ENCODE measurements at regions not wholly inside any gene's neighbourhood (a gene's known extent, or its start where the extent isn't known, plus 50 kb on each side); places are given as distances from the start of the nearest gene placed in this dataset.

DNA sequence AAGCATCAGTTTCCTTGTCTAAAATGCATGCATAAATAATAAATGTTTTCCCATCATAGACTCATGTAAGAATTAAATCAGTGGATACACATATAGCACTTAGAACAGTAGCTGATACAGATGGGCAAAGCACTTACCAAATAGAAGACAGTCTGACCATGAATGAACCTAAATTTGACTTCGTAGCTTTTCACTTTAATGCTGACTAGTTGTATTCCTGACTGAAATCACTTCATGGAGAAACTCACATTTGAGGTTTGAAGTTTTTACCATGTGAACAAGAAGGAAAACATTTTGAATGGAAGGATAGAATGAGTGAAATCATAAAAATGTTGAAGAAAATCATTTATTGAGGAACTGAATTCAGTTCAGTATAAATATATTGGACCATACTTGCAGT, 68.8 kb upstream of the TMCO5A start:
- no peaks in the 10 kb centered on the region for H3K4me1 ChIP-seq (ENCODE audit: insufficient read depth, low read length, severe bottlenecking)
- no peak overlapping the region for H3K4me2 ChIP-seq (ENCODE audit: low read length)
- 0 out of 2 replicates have a peak, but pooled peaks cover 4% of the 10 kb centered on the region for H3K27me3 ChIP-seq (ENCODE audit: insufficient read depth, low read length)
- no peaks in the 10 kb centered on the region for H3K36me3 ChIP-seq (ENCODE audit: insufficient read depth, low read length)
- no peaks in the 10 kb centered on the region for H3K9me2 ChIP-seq (ENCODE audit: low read depth, low read length)
- H4K20me1 ChIP-seq (ENCODE audit: insufficient read depth, low read length), result no peaks in the 10 kb centered on the region
- H2AFZ ChIP-seq (ENCODE audit: low read length), result no peak overlapping the region
- no peak overlapping the region for H3K9ac ChIP-seq (ENCODE audit: low read length)
- TF ChIP-seq, protein P1, sequence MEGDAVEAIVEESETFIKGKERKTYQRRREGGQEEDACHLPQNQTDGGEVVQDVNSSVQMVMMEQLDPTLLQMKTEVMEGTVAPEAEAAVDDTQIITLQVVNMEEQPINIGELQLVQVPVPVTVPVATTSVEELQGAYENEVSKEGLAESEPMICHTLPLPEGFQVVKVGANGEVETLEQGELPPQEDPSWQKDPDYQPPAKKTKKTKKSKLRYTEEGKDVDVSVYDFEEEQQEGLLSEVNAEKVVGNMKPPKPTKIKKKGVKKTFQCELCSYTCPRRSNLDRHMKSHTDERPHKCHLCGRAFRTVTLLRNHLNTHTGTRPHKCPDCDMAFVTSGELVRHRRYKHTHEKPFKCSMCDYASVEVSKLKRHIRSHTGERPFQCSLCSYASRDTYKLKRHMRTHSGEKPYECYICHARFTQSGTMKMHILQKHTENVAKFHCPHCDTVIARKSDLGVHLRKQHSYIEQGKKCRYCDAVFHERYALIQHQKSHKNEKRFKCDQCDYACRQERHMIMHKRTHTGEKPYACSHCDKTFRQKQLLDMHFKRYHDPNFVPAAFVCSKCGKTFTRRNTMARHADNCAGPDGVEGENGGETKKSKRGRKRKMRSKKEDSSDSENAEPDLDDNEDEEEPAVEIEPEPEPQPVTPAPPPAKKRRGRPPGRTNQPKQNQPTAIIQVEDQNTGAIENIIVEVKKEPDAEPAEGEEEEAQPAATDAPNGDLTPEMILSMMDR (IDR thresholded peaks at IDR 0.05; ENCODE audit: low read length), result no peak
- TF ChIP-seq EZH2 (IDR thresholded peaks at IDR 0.05; ENCODE audit: borderline replicate concordance, low read length), result no peak
- no peaks in the 10 kb centered on the region for H3F3A ChIP-seq (ENCODE audit: insufficient read depth, low read length)
- H3K4me3 ChIP-seq (ENCODE audit: low read depth, low read length, poor library complexity, severe bottlenecking), result no peak overlapping the region
- H3K79me2 ChIP-seq (ENCODE audit: insufficient read depth, low read length), result no peaks in the 10 kb centered on the region
- no peaks in the 10 kb centered on the region for H3K9me3 ChIP-seq (ENCODE audit: low read length)
- no peak overlapping the region for H3K27ac ChIP-seq (ENCODE audit: low read depth, low read length, poor library complexity, severe bottlenecking)

DNA sequence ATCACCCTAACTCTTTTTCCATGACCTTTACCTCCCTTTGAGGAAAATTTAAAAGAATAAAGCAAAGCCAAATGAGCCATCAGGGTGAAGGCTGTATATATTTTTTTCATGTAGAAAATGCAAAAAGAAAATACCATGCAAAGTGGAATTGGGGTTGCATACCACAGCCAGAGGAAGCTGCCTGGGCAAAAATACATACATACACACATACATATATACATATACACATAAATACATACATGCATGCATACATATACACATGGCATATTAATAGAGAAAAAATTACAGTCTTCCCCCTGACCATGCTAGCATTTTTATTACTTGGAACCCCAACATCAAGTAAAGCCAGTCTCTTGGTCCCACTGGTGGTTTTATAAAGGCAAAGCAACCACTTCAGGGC, 63.7 kb upstream of the TMCO5A start:
- no peaks in the 10 kb centered on the region for H4K20me1 ChIP-seq (ENCODE audit: insufficient read depth, low read length)
- H3K4me1 ChIP-seq (ENCODE audit: insufficient read depth, low read length, severe bottlenecking), result no peaks in the 10 kb centered on the region
- no peaks in the 10 kb centered on the region for H3F3A ChIP-seq (ENCODE audit: insufficient read depth, low read length)
- no peak overlapping the region for H3K4me3 ChIP-seq (ENCODE audit: low read depth, low read length, poor library complexity, severe bottlenecking)
- no peaks in the 10 kb centered on the region for H3K9me3 ChIP-seq (ENCODE audit: low read length)
- H3K9ac ChIP-seq (ENCODE audit: low read length), result no peak overlapping the region
- no peak overlapping the region for H3K4me2 ChIP-seq (ENCODE audit: low read length)
- H3K36me3 ChIP-seq (ENCODE audit: insufficient read depth, low read length), result no peaks in the 10 kb centered on the region
- H3K9me2 ChIP-seq (ENCODE audit: low read depth, low read length), result no peaks in the 10 kb centered on the region
- no peaks in the 10 kb centered on the region for H3K79me2 ChIP-seq (ENCODE audit: insufficient read depth, low read length)
- H3K27ac ChIP-seq (ENCODE audit: low read depth, low read length, poor library complexity, severe bottlenecking), result no peak overlapping the region
- TF ChIP-seq, protein P1 (IDR thresholded peaks at IDR 0.05; ENCODE audit: low read length), result no peak
- no peak for TF ChIP-seq EZH2 (IDR thresholded peaks at IDR 0.05; ENCODE audit: borderline replicate concordance, low read length)
- H3K27me3 ChIP-seq (ENCODE audit: insufficient read depth, low read length), result 0 out of 2 replicates have a peak, but pooled peaks cover 4% of the 10 kb centered on the region
- H2AFZ ChIP-seq (ENCODE audit: low read length), result no peak overlapping the region

DNA sequence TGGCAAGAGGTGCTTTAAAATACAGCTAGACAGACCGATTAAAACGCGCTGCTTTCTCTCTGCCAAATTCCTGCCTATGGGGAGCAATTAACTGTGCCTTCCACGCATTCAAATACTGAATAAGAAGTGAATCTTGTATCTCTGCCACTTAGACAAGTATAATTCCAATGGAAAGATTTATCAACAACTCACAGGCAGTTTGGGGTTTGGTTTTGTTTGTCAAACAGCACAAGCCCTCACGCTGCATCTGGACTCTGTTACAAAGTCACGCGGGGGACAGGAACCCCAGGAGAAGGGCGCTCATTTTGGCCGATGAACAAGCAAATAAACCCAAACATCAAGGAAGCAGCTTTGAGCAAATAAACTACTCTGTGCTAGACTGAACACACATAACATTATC, 61.8 kb upstream of the TMCO5A start:
- Histone ChIP-seq H3F3A (ENCODE audit: insufficient read depth, low read length) (no peaks in the 10 kb centered on the region), H2AFZ (ENCODE audit: low read length) (no peak overlapping the region), H3K4me1 (ENCODE audit: insufficient read depth, low read length, severe bottlenecking) (no peaks in the 10 kb centered on the region), H3K36me3 (ENCODE audit: insufficient read depth, low read length) (no peaks in the 10 kb centered on the region), H3K4me2 (ENCODE audit: low read length) (no peak overlapping the region), H3K79me2 (ENCODE audit: insufficient read depth, low read length) (no peaks in the 10 kb centered on the region), H3K9ac (ENCODE audit: low read length) (no peak overlapping the region), H3K9me2 (ENCODE audit: low read depth, low read length) (no peaks in the 10 kb centered on the region), H3K27me3 (ENCODE audit: insufficient read depth, low read length) (no peaks in the 10 kb centered on the region), H4K20me1 (ENCODE audit: insufficient read depth, low read length) (no peaks in the 10 kb centered on the region), H3K9me3 (ENCODE audit: low read length) (no peaks in the 10 kb centered on the region), H3K4me3 (ENCODE audit: low read depth, low read length, poor library complexity, severe bottlenecking) (no peak overlapping the region), H3K27ac (ENCODE audit: low read depth, low read length, poor library complexity, severe bottlenecking) (no peak overlapping the region)
- TF ChIP-seq, protein P1 (IDR thresholded peaks at IDR 0.05; ENCODE audit: low read length), result no peak
- no peak for TF ChIP-seq EZH2 (IDR thresholded peaks at IDR 0.05; ENCODE audit: borderline replicate concordance, low read length)
